SU-DHL-6 (cell line): ENCODE measurements at regions not wholly inside any gene's neighbourhood (a gene's known extent, or its start where the extent isn't known, plus 50 kb on each side); places are given as distances from the start of the nearest gene placed in this dataset.

Source experiments
- H2AFZ ChIP-seq: fragments of 200-600 bp; sonication (generic); 2 replicates; pipeline ENCODE4 v1.6.1; 2014; ENCODE audit warnings: low read depth, mild to moderate bottlenecking, moderate library complexity, mixed read lengths, antibody characterized with exemption, low read length; ENCODE audit not compliant: severe bottlenecking
- H3F3A ChIP-seq: fragments of 200-600 bp; shearing (Covaris generic); 2 replicates; pipeline ENCODE4 v1.6.0; 2016; ENCODE audit warnings: antibody characterized with exemption, mild to moderate bottlenecking; ENCODE audit not compliant: insufficient read depth
- H3K27ac ChIP-seq: fragments of 200-600 bp; sonication (generic); 2 replicates; pipeline ENCODE4 v1.5.1; 2016; ENCODE audit warnings: low read depth, mild to moderate bottlenecking, low read length, moderate library complexity, mixed read lengths
- H3K27me3 ChIP-seq: fragments of 200-600 bp; sonication (generic), shearing (Covaris generic); 2 replicates; pipeline ENCODE4 v1.6.0; 2014; ENCODE audit warnings: mild to moderate bottlenecking, low read length
- H3K36me3 ChIP-seq: fragments of 200-600 bp; sonication (generic); 2 replicates; pipeline ENCODE4 v1.6.1; 2014; ENCODE audit warnings: mild to moderate bottlenecking, low read length, mixed read lengths
- H3K4me2 ChIP-seq: fragments of 300-600, 200-600 bp; shearing (Covaris generic), sonication (generic); 2 replicates; pipeline ENCODE4 v1.6.0; 2014; ENCODE audit warnings: low read length, low read depth, mild to moderate bottlenecking; ENCODE audit not compliant: poor library complexity, severe bottlenecking
- H3K4me3 ChIP-seq: fragments of 200-600 bp; sonication (generic); 2 replicates; pipeline ENCODE4 v1.5.1; 2014; ENCODE audit warnings: antibody characterized with exemption, low read length, mild to moderate bottlenecking, mixed read lengths; ENCODE audit not compliant: insufficient read depth, poor library complexity, severe bottlenecking
- H3K79me2 ChIP-seq: fragments of 200-600 bp; sonication (generic); 2 replicates; pipeline ENCODE4 v1.6.1; 2014; ENCODE audit warnings: mild to moderate bottlenecking, low read length, moderate library complexity; ENCODE audit not compliant: insufficient read depth
- H3K9ac ChIP-seq: fragments of 200-600 bp; sonication (generic); 2 replicates; pipeline ENCODE4 v1.7.0; 2014; ENCODE audit warnings: mild to moderate bottlenecking, low read length
- H3K9me2 ChIP-seq: fragments of 200-600 bp; sonication (generic); replicated peaks from 2 replicates; pipeline ENCODE4 v1.6.1; 2014; ENCODE audit warnings: low read length; ENCODE audit not compliant: insufficient read depth
- H3K9me3 ChIP-seq: fragments of 200-600 bp; sonication (generic); 2 replicates; pipeline ENCODE4 v1.6.1; 2014; ENCODE audit warnings: low read length, mixed read lengths; ENCODE audit not compliant: insufficient read depth
- H4K20me1 ChIP-seq: fragments of 200-600 bp; sonication (generic); 2 replicates; pipeline ENCODE4 v1.6.1; 2014; ENCODE audit warnings: low read depth, mild to moderate bottlenecking, antibody characterized with exemption, low read length, moderate library complexity, mixed read lengths
- CTCF ChIP-seq: fragments of 200-600 bp; sonication (generic); IDR thresholded peaks from one replicate; pipeline ENCODE4 v1.5.1; 2017; ENCODE audit warnings: antibody characterized with exemption, mild to moderate bottlenecking, low read length, moderate library complexity; ENCODE audit not compliant: insufficient read depth, poor library complexity, severe bottlenecking
- EZH2phosphoT487 ChIP-seq: fragments of 200-600 bp; sonication (generic), shearing (Covaris generic); conservative IDR thresholded peaks from 2 replicates; pipeline ENCODE4 v1.6.1; 2018; ENCODE audit warnings: mild to moderate bottlenecking, antibody characterized with exemption, low read length, moderate library complexity, mixed read lengths

GRCh38 chr7:96422388-96422787, 100.5 kb upstream of the SLC25A13 start:
- Histone ChIP-seq H3K9ac (no peak overlapping the region), H3K4me3 (no peak overlapping the region), H3K79me2 (no peaks in the 10 kb centered on the region), H3K9me3 (no peaks in the 10 kb centered on the region), H3K27ac (no peak overlapping the region), H3F3A (no peaks in the 10 kb centered on the region), H3K9me2 (no peaks in the 10 kb centered on the region), H3K27me3 (no peaks in the 10 kb centered on the region), H3K36me3 (no peaks in the 10 kb centered on the region), H2AFZ (no peak overlapping the region), H3K4me2 (no peak overlapping the region), H4K20me1 (no peaks in the 10 kb centered on the region)
- TF ChIP-seq CTCF (no peak), EZH2phosphoT487 (no peak)

- Histone ChIP-seq H3K27me3 (no peaks in the 10 kb centered on the region), H3K4me2 (no peak overlapping the region), H3F3A (no peaks in the 10 kb centered on the region), H4K20me1 (no peaks in the 10 kb centered on the region), H3K79me2 (no peaks in the 10 kb centered on the region), H3K4me3 (no peak overlapping the region), H3K36me3 (no peaks in the 10 kb centered on the region), H2AFZ (no peak overlapping the region), H3K9ac (no peak overlapping the region), H3K27ac (no peak overlapping the region), H3K9me3 (no peaks in the 10 kb centered on the region), H3K9me2 (no peaks in the 10 kb centered on the region)
- TF ChIP-seq CTCF: no peak
- no peak for TF ChIP-seq EZH2phosphoT487
These were observed 96.7 kb upstream of the SLC25A13 start for GRCh38 chr7:96418581-96418980.

GRCh38 chr7:96417784-96418183, 95.9 kb upstream of the SLC25A13 start:
- no peak overlapping the region for H2AFZ ChIP-seq
- no peak overlapping the region for H3K9ac ChIP-seq
- no peaks in the 10 kb centered on the region for H4K20me1 ChIP-seq
- H3K4me2 ChIP-seq: no peak overlapping the region
- H3K4me3 ChIP-seq: no peak overlapping the region
- no peak for TF ChIP-seq EZH2phosphoT487
- no peak for TF ChIP-seq CTCF
- no peaks in the 10 kb centered on the region for H3K9me3 ChIP-seq
- H3K79me2 ChIP-seq: no peaks in the 10 kb centered on the region
- H3K27ac ChIP-seq: no peak overlapping the region
- H3K36me3 ChIP-seq: no peaks in the 10 kb centered on the region
- H3K27me3 ChIP-seq: no peaks in the 10 kb centered on the region
- no peaks in the 10 kb centered on the region for H3F3A ChIP-seq
- no peaks in the 10 kb centered on the region for H3K9me2 ChIP-seq
